Activated T-cell treated with anti-CD3 and anti-CD28 coated beads for 4 hours (primary cell): ENCODE measurements at regions not wholly inside any gene's neighbourhood (a gene's known extent, or its start where the extent isn't known, plus 50 kb on each side); places are given as distances from the start of the nearest gene placed in this dataset.

Experiments
- DNase-seq: peaks from one replicate; pipeline ENCODE4 v3.0.0-alpha.2; 2020

DNA sequence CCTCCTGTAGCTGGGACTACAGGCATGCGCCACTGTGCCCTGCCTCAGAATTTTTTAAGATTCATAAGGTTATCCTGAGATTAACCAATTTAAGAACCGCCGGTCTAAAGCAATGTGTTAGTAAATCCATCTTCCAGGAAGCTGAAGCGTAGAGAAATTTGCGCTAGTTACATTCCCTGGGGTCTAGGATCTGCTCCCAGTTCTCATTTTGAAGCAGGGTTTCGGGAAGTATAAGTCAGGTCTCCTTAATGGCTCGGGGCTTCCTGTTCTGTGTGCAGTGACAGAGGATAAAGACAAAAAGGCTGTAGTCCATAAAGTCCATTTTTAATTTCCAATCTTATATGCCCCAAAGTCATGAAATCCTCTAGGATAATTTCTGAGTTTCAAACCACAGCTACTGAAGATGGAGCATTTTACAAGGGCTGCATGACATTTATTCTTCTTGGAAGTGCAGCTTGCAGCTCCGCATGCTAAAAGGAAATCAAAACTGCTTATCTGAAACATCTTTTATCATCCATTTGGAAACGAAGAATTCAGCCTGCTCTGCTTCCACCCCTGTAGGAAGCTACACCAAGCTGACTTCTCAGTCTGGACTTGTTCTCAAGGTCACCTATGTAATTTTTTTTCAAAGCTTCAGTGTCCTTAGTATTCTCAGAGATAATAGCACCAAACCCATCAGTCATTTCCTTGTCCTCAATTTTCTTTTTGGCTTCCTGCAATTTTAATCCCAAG is 326.1 kb downstream of the PRL start:
- no peak for DNase-seq

DNA sequence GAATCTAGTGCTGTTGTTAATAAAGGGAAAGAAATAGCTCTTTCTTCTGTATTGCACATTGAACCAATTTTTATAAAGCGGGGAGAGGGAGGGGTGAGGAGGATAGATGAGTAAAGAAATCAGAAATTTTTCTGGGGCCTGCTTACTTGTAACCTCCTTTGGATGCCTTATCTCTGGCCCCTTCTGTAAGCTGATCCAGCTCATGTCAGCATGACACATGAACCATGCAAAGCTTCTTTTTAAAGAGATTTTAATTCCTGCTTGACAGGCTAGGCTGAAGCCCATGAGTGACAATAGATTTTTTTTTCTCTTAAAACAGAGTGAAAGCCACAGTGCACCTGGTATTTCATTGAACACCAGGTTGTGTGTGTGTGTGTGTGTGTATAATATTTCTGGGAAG is 325.3 kb downstream of the PRL start:
- DNase-seq = no peak

DNA sequence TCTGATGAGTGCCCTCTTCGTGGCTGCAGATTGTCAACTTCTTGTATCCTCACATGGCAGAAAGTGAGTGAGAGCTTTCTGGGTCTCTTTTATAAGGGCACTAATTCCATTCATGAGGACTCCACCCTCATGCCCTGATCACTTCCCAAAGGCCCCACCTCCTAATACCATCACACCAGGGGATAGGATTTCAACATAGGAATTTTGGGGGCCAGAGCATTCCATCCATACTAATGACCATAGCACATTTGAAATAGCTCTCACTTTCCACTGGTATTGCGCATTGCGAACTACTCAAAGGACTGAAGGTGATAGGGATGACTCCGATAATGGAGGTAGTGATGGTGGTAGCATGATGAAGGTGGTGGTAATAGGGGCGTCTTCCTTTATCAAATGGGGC is 324.3 kb downstream of the PRL start:
- no peak for DNase-seq

DNA sequence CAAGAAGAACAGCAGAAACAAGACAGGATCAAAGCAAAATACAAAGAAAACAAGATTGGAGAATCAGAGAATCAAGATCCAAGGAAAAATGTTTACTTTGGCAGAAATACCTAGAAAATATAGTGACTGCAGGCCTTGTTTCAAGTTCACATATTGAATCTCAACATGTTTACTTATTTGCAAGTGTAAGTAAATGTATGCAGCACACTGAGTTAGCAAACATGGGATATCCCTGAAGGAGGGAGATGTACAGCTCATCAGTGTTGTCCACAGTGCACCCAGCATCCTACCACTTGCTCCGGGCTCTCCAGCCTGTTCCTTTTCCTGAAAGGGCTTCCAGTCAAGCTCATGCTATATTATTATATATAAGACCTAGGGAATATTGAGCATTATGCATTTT is 319.5 kb downstream of the PRL start:
- no peak for DNase-seq

DNA sequence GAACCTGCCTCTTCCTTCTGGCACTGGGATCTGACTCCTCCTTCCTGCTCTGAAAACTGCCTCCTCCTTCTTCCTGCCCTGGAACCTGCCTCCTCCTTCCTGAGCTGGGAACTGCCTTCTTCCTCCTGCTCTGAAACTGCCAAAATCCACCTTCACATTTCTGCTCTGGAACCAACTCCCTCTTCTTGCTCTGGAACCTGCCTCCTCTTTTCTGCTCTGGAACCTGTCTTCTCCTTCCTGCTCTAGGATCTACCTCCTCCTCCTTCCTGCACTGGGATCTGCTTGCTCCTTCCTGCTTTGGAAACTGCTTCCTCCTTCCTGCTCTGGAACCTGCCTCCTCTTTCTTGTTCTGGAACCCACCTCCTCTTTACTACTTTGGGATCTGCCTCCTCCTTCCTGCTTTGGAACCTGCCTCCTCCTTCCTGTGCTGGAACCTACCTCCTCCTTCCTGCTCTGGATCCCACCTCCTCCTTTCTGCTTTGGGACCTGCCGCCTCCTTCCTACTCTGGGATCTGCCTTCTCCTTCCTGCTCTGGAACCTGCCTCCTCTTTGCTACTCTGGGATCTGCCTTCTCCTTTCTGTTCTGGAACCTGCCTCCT is 315.5 kb downstream of the PRL start:
- no peak for DNase-seq

DNA sequence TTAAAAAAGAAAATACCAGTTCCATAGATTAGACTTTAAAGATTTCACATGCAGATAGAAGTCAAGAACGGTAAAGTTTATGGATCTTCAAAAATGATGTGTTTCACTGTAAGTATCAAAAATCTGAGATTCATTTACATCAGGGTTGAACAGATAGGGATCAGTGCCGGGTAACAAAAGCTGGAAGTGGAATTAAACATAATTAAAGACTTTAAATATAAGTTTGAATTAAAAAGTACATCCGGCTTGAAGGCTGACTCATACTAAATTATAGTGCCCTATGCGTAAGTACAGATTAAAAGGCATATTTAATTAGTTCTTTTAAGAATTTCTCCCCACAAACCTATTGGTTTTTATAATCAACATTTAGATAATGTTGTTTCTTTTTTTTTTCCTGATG is 312.7 kb downstream of the PRL start:
- DNase-seq = no peak

DNA sequence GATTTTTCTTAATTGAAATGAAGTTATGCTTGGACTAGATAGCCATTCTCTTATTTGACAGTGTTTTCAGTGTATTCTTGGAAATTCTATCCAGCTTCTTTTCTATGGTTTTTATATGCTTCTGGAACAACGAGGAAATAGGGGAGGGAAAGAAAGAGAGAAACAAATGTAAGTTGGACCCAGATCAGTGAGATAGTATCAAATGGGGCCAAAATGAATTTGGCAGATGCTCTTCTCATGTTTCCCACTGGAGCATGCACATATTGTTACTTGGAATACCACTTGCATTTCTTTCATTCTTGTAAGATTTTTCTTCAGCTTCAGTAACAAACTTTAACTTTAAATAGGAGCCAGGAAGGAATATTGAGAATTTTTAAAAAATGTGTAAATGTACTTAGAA is 312.3 kb downstream of the PRL start:
- no peak for DNase-seq

DNA sequence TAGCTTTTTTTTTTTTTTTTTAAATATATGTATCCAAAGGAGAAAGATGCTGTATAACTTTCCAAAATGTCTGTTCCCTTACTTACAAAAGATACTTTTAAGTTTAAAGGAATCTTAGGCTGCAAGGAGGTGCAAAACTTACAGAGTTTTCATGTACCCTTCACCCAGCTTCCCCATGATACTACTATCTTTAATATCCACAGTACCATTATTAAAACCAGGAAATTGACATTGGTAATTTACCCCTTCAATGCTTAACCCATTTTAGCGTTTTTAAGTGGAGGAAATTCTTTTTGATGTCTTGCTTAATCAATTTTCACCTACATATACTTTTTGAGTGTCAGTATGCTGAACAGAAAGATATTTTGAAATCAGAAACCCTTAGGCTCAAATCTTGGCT is 310.9 kb downstream of the PRL start:
- no peak for DNase-seq

DNA sequence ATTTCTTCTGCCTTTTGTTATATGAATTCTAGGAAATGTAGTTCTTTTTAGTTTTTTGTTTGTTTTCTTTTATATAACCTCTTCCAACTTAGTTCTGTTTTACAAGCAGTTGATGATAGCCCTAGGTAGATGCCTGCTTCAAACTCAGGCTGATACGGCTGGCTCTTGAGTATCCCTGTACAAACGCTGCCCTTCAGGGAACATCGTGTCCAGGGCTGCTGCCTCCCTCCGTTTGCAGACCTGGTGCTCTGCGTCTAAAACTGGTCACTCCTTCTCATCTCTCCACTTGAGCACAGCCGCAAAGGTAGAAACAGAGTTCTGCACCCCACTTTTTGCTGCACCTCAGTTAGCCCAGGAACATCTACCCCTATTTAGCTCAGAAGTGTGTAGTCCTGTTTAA is 310.1 kb downstream of the PRL start:
- DNase-seq = no peak

DNA sequence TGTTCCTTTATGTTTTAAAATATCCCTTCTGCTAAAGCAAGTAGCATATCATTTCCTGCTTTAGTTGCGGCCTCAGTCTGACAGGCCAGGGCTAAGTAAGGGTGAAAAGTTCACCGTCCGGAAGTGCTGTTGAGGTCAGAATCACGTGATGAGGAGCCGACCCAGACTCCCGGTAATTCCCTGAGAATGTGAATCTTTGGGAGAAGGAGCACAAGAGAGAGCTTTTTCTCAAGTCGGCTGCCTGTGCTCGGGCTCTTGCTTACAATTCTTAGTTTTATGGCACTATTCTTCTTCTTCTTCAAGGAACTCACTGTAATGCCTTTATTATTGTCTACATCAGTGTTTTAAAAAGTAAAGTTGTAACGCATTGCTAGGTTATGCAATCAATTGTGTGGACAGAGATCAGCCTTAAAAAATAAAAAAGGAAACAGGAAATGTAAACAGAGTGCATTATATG is 309.3 kb downstream of the PRL start:
- no peak for DNase-seq

DNA sequence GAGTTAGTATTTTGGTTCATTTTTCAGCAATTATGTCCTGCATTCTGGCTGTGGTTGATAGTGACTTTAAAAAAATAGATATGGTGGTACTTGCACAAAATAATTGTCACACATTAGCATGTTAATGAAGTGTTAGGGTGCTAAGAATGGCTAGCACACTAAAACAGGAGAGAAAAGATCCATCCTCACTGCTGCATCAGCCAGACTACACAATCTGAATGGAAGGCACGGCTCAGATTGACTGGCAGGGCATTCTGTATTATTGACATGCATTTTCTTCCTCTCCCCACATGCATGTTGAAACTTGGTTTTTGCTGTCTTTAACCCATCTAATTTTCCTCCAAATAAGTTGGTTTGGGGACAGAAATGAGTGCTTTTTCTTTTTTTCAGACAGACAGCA is 306.3 kb downstream of the PRL start:
- no peak for DNase-seq

DNA sequence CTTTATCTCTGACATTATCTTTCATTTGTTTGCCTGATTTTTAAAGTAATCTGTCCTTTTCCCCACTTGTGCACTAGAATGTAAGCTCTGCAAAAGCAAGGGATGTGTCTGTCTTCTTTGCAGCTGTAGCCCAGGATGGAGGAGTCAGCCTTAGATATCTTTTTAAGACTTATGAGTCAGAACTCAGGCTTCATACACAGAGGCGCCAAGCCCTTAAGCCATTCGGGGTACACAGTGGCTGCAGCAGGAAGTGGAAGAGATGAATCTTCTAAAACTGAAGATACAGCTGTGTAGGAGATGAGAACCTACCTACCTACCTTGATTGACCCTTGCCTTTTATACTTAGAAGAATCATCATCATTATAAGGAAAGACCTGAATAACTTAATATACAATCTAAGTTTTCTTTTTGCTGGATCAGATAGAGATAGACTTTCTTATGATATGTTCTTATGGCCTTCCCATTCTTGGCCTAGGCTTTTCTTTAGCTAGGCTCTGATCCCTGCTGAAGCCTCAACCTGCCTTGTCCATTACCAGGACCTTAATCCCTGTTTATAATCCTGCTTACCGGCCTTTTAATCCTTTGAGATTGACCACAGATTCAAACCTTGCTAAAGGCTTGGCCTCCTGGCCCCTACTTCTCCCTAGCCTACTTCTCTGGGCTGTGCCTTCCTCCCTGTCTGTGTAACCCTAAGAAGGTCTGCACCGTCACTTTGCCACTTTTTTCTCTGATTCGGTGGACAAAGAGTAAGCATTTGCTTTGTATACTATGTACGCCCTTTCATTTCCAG is 304.5 kb downstream of the PRL start:
- no peak for DNase-seq

DNA sequence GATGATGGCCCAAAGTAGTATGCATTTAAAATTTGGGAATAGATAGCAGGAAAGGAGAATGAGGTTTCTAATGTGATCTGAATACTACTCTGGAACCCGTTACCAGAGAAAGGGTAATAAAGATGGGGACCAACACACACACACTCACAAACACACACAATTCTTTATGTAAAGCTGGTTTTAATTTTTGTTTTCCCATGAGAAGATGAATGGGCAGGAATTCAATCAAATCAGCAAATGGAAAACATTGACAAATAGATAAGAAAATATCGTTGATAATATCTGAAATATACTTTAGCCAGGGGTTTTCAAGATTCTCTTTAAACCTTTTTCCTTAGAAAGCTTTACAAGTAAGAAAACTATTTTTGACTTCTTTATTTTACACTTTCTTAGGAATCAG is 303.0 kb downstream of the PRL start:
- DNase-seq = no peak

DNA sequence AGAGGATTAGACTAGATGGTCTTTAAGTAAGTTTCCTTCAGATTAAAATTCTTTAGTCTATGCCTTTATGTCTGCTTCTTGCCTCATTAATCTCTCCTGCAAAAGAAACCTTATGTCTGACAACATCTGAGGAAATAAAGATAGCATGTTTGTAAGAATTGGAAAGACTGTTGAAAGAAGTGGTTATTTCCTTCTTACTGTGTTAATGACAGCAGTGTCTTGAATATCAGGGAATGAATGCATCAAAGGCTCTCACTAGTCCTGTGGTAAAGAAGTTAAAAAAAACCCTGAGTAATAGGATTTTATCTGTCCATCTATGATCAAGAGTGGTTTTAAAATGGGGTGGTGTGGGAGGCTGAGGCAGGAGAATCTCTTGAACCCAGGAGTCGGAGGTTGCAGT is 302.0 kb downstream of the PRL start:
- DNase-seq = no peak

DNA sequence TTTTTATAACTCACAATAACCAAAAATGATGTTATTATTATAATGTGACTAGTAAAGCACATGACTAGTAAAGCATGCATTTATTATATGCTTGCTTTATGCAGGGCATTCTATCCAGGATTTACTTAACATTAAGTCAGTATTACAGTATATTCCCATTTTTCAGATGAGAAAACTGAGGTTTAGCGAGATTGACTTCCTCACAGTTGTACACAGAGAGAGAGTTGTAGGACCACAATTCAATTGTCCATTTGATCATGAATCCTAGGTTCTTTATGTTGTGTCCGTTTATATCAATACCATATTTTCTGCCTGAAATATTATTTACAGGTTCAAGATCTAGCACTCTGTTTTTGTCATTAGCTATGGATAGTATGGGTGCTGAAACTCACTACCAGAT is 301.5 kb downstream of the PRL start:
- no peak for DNase-seq

DNA sequence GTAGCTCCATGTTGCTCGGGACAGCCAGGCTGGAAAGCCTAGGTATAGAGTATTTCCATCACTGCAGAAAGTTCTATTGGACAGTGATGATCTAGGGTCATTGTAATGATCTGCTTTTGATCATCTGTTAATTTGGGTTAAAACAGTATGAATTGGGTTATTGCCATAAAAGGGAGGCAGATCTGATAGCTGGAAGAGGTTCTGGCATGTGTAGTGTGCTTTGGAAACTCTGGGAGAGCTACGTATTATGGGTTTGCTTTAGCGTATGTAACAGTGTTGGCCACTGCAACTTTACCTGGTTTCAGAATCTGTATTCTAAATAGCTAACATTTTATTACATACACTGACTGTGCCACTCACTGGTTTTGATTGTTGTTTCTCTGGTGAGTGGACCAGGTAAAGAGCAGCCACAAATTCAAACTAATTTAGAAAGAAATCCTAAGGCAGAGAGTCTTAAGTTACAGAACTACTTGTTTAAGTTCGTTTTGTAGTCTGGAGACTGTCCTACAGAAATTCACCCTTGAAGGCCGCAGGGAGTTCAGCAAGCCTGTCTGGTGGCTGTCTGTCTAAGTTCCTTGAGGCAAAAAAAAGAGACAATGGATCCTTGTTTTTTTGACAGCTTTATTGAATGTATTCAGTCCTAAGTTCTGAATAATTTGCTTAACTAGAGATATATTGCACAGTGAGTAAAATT is 300.3 kb downstream of the PRL start:
- no peak for DNase-seq

DNA sequence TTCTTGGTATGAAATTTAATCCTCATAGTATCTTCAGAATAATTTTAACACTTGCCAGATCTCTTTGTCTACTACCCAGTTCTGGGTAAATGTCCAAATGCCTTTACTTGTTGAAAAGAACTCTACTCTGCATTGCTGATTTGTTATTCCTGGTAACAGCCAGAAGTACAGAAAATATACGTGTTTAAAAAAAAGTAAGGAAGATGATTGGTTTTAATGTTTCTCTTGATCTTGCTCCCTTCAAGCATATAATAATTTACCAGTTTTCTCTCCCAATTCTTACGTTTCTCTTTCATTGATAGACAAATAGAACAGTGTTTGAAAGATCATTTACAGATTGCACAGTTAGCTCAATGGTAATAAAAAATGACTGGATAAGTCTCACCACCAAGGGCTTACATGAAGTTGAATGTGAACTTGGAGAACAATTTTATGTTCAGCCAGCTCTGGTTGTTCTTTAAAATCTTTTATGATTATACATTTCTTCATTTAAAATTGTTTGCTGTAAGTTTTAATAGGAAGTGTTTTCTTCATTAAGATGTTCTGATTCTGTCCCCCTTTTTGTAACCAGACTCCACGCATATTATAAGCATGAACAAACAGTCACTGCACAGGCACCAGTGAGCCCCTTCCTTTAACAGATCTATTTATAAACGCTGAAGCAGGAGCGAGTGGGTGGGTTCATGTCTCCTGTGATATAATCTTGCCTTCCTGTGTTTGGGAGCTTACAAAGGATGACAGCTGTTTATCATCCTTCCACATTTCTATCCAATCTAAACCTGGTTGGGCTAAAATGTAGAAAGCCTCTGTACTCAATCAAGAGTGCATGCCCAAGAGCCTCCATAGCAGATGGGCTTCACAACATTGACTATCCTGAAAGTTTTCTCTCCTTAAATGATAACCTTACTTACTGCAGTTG is 299.5 kb downstream of the PRL start:
- DNase-seq = no peak

DNA sequence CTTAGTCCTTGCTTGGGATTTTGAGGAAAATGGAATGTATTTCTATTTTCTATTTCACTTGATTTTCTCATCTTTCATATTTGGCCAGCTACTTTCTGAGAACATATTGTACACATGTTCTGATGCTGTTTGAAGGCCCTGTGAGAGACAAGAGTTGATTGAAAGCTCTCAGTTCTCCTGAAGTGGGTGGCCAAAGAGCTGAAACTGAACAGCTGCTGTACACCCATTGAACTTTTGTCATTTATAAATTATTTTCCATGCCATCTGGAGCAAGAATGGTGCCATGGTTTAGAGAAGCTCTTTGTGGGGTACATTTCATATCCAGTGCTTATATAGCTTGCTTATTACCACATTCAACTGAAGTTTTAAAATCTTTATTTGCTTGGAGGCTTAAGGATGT is 298.3 kb downstream of the PRL start:
- DNase-seq = no peak

DNA sequence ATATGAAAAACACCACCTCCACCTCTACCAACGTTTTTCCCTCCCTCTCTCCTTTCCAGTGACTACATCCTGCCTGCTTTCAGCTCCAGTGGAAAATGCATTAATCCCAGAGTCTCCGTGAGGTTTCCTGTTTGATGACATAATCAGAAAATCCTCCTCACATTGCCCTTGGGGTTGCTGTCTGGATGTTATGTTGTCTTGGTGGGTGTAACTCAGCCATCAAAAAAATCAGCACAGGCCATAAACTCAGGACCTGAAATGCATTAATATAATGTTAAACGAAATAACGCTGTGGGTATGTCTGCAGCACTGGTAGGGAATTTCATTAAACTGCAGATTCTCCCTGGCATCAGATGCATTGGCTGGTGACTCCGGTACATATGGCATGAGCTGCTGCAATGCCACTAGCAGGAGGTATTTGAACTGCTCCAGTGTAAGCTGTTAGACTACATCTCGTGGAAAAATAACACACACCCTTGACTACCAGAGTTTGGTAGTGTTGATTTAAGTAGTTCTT is 297.8 kb downstream of the PRL start:
- DNase-seq = no peak

DNA sequence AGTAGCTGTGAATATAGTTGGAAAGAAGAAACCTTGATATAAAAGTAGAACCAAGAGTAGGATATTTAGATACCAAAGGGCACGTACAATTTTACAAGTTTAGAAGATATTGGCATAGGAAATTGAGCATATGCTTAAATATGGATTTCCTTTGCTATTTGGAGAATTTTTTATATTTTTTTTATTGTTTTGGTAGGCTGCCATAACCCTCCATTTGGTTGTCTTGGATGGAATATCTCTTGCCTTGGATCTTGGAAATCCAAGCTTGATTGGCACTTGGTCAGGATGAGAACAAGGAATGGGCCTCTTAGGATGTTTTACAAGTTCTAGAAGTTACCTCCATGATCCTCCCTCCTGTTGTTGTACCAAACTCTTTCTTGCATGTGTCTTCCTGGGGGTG is 297.1 kb downstream of the PRL start:
- no peak for DNase-seq

DNA sequence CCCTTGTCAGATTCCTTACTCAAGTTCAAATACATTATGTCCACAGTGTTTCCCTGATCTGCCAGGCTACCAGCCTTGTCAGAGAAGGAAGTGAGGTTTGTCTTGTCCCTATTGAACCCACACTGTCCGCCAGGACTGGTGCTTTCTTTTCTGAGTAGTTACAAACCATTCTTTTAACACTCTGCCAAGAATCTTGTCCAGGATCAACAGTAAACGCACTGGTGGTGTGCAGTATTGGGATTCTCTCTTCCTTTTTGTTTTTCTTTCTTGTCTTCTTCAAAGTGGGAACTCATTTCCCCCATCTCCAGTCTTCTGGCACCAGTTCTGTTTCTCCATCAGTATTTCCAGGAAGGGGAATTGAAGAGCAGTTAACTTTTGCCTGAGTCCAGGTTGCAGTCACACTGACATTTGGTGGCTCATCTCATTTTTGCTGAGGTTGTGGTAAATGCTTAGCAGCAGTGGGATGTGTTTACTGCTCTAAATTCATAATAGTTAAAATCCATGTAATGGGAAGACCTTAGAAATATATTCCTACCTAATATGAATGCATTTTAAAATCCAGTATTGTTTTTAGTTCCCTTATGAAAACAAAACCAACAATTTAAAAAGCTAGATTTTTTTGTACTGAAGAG is 295.3 kb downstream of the PRL start:
- DNase-seq = no peak

DNA sequence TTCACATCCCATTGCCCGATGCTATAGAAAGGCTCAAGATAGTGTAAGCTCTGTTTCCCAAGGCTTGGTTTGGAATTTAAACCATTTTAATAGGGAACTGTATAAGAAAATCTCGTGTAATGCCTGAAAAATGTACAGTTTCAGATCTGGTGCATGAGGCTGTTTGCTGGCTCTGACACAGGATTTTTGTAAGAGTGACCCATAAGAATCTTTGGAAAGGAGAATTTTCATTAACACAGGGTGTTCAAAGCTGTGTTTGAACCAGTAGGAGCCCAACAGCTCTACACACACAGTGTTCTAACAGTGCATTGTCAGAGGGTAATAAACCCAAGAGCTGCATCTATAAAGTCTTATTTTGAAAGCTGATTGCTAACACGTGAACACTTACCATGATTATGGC is 293.5 kb downstream of the PRL start:
- DNase-seq = no peak
